Endothelial cell of umbilical vein (primary cell): ENCODE measurements at regions not wholly inside any gene's neighbourhood (a gene's known extent, or its start where the extent isn't known, plus 50 kb on each side); places are given as distances from the start of the nearest gene placed in this dataset.
"Not testable (repeated sequence)": the region's sequence is repeated elsewhere in the genome, so short reads cannot be mapped to it uniquely, and the experiment has no call there.

ENCODE experiments used
- BruUV-seq: library from RNA; stranded (reverse); fragments of 400-500 nt; replicated peaks from 2 replicates; lab custom pipeline; 2021; lab: Mats Ljungman, UMichigan
- CTCF ChIA-PET: fragments of 300-600, 350-600 bp; sonication (Branson Sonifier 250); formaldehyde crosslinking; loops from one replicate; lab custom pipeline; 2021; ENCODE audit warnings: antibody characterized with exemption, inconsistent platforms; lab: Charles Lee
- POLR2A ChIA-PET: fragments of 300-600, 350-600 bp; sonication (Branson Sonifier 250); formaldehyde crosslinking; loops from one replicate; lab custom pipeline; 2021; ENCODE audit warnings: antibody characterized with exemption, inconsistent platforms; lab: Charles Lee
- DNase-seq: peaks from one replicate; pipeline ENCODE4 v3.0.0-alpha.2; 2011; ENCODE audit warnings: low read depth, low spot score
- FAIRE-seq: peaks from 2 replicates; lab custom pipeline; 2011; peaks lifted over from hg19 to GRCh38; lab: Jason Lieb, UNC
- H2AFZ ChIP-seq: 2 replicates; pipeline ENCODE4 v1.6.0; 2012; ENCODE audit warnings: low read depth, low read length, control low read depth, inconsistent platforms
- H3K27ac ChIP-seq: 2 replicates; pipeline ENCODE4 v1.5.1; 2011; ENCODE audit warnings: low read depth, mild to moderate bottlenecking, control low read depth, low read length, moderate library complexity; ENCODE audit not compliant: insufficient read depth
- H3K27me3 ChIP-seq, 2 experiments: 2 replicates each; pipeline versions ENCODE4 v1.6.0 to v1.6.1; 2011; ENCODE audit warnings: low read length in 2 of 2, mixed read lengths in 1 of 2; ENCODE audit not compliant: control insufficient read depth in 2 of 2, insufficient read depth in 2 of 2
- H3K36me3 ChIP-seq, 2 experiments: 2 replicates in 1 of 2; 3 replicates in 1 of 2; pipeline ENCODE4 v1.5.1; 2011; ENCODE audit warnings: low read length in 2 of 2, mild to moderate bottlenecking in 1 of 2, moderate library complexity in 1 of 2; ENCODE audit not compliant: control insufficient read depth in 2 of 2, insufficient read depth in 2 of 2; ENCODE audit errors: extremely low read depth in 1 of 2
- H3K4me1 ChIP-seq: 3 replicates; pipeline ENCODE4 v1.5.1; 2011; ENCODE audit warnings: mild to moderate bottlenecking, low read length; ENCODE audit not compliant: control insufficient read depth, insufficient read depth; ENCODE audit errors: extremely low read depth
- H3K4me2 ChIP-seq: 2 replicates; pipeline ENCODE4 v1.6.1; 2011; ENCODE audit warnings: low read length, control low read depth, mixed read lengths; ENCODE audit not compliant: insufficient read depth
- H3K4me3 ChIP-seq, 3 experiments: fragments of 200-600 bp in 1 of 3; sonication (generic), shearing (Covaris generic) in 1 of 3; replicated peaks in 1 of 3; 2 replicates each; pipeline ENCODE4 v1.5.1; 2011 to 2016; ENCODE audit warnings: control low read depth in 3 of 3, low read length in 3 of 3, mild to moderate bottlenecking in 2 of 3, inconsistent platforms in 1 of 3, low read depth in 1 of 3, moderate library complexity in 1 of 3; ENCODE audit not compliant: insufficient read depth in 1 of 3
- H3K79me2 ChIP-seq: 2 replicates; pipeline ENCODE4 v1.6.0; 2012; ENCODE audit warnings: low read length, inconsistent platforms; ENCODE audit not compliant: control insufficient read depth, insufficient read depth
- H3K9ac ChIP-seq: replicated peaks from 2 replicates; pipeline ENCODE3; 2011; ENCODE audit warnings: low read length, control low read depth; ENCODE audit not compliant: insufficient read depth; ENCODE audit errors: extremely low read depth
- H3K9me1 ChIP-seq: replicated peaks from 3 replicates; pipeline ENCODE4 v1.6.0; 2011; ENCODE audit warnings: mild to moderate bottlenecking, low read length; ENCODE audit not compliant: control insufficient read depth, insufficient read depth; ENCODE audit errors: extremely low read depth
- H3K9me3 ChIP-seq: replicated peaks from 2 replicates; pipeline ENCODE4 v1.5.1; 2012; ENCODE audit warnings: low read length, inconsistent platforms; ENCODE audit not compliant: control insufficient read depth, insufficient read depth
- H4K20me1 ChIP-seq: replicated peaks from 2 replicates; pipeline ENCODE3; 2011; ENCODE audit warnings: mild to moderate bottlenecking, low read length; ENCODE audit not compliant: control insufficient read depth, insufficient read depth; ENCODE audit errors: extremely low read depth
- CTCF ChIP-seq, 2 donors: IDR thresholded peaks; 1 replicate in 1 of 2; 2 replicates in 1 of 2; pipeline ENCODE4 v1.5.1; 2011; ENCODE audit warnings: low read length in 2 of 2, mild to moderate bottlenecking in 2 of 2, moderate library complexity in 2 of 2, control low read depth in 1 of 2, inconsistent platforms in 1 of 2, low read depth in 1 of 2; ENCODE audit not compliant: insufficient read depth in 1 of 2; ENCODE audit errors: extremely low read depth in 1 of 2
- EZH2 ChIP-seq: IDR thresholded peaks from 2 replicates; pipeline ENCODE4 v1.6.1; 2012; ENCODE audit warnings: borderline replicate concordance, low read depth, mild to moderate bottlenecking, moderate library complexity, low read length, inconsistent platforms; ENCODE audit not compliant: severe bottlenecking
- FOS ChIP-seq: IDR thresholded peaks from 2 replicates; pipeline ENCODE4 v1.6.1; 2011; ENCODE audit warnings: mild to moderate bottlenecking, low read length, moderate library complexity, borderline replicate concordance; ENCODE audit not compliant: insufficient read depth
- GATA2 ChIP-seq: IDR thresholded peaks from 2 replicates; pipeline ENCODE4 v1.7.0; 2011; ENCODE audit warnings: low read depth, mild to moderate bottlenecking, moderate library complexity, mixed read lengths, low read length; ENCODE audit not compliant: insufficient read length, insufficient read depth
- JUN ChIP-seq: IDR thresholded peaks from 2 replicates; pipeline ENCODE4 v1.6.1; 2011; ENCODE audit warnings: borderline replicate concordance, low read depth; ENCODE audit not compliant: insufficient read length, insufficient read depth
- MAX ChIP-seq: IDR thresholded peaks from 2 replicates; pipeline ENCODE4 v1.6.1; 2011; ENCODE audit not compliant: insufficient read depth, insufficient read length
- MYC ChIP-seq: IDR thresholded peaks from one replicate; pipeline ENCODE4 v1.6.1; 2011; ENCODE audit warnings: mild to moderate bottlenecking, low read depth, low read length
- POLR2A ChIP-seq: IDR thresholded peaks from 2 replicates; pipeline ENCODE4 v1.6.1; 2012; ENCODE audit warnings: low read depth, mild to moderate bottlenecking, control low read depth, low read length
- POLR2AphosphoS5 ChIP-seq: IDR thresholded peaks from 2 replicates; pipeline ENCODE4 v1.6.1; 2012; ENCODE audit warnings: low read depth, mild to moderate bottlenecking, control low read depth, low read length, moderate library complexity; ENCODE audit not compliant: insufficient read depth
- dilution Hi-C: fragments of 300-500 bp; cut with MboI; formaldehyde crosslinking; loops from one replicate; pipeline ENCODE4 v1.15.0; 2019; ENCODE audit warnings: low sequenced_read_pairs; ENCODE audit not compliant: extremely low pct_ligation_motif_present
- intact Hi-C: fragments of 100-400 bp; cut with micrococcal nuclease; formaldehyde crosslinking; loops from one replicate; pipeline ENCODE4 v1.10.0; 2022

GRCh38 chr6:141752677-141753076, 380.0 kb upstream of the GJE1 start:
- Histone ChIP-seq H3K27ac (no peak overlapping the region), H3K4me1 (no peaks in the 10 kb centered on the region), H2AFZ (no peak overlapping the region), H3K4me2 (no peak overlapping the region), H3K9me3 (no peaks in the 10 kb centered on the region), H3K36me3 (no peaks in the 10 kb centered on the region), H3K4me3 (no peak overlapping the region), H3K9me1 (no peaks in the 10 kb centered on the region), H3K27me3 (no peaks in the 10 kb centered on the region), H3K9ac (no peak overlapping the region), H3K79me2 (no peaks in the 10 kb centered on the region), H4K20me1 (no peaks in the 10 kb centered on the region)
- ChIA-PET POLR2A (no interaction called here), CTCF (no interaction called here)
- intact Hi-C loops, result no loop called here
- TF ChIP-seq CTCF (IDR thresholded peaks at IDR 0.05; ENCODE audit: extremely low read depth in 1 of 2, insufficient read depth in 1 of 2, low read depth in 1 of 2, low read length in 2 of 2), result no peak
- TF ChIP-seq MYC, result no peak
- TF ChIP-seq POLR2AphosphoS5, result no peak
- no peak for TF ChIP-seq FOS
- no peak for TF ChIP-seq POLR2A
- TF ChIP-seq GATA2, result no peak
- no peak for TF ChIP-seq EZH2
- TF ChIP-seq JUN, result no peak
- TF ChIP-seq MAX, result no peak
- dilution Hi-C loops, result no loop called here
- no TSS peak for BruUV-seq
- DNase-seq (no peak), FAIRE-seq (no peak)

- H3K4me3 ChIP-seq, intact Hi-C loops, DNase-seq, dilution Hi-C loops, H3K27ac ChIP-seq, POLR2A ChIA-PET, H3K79me2 ChIP-seq, FAIRE-seq, CTCF ChIA-PET, H2AFZ ChIP-seq, H3K4me2 ChIP-seq, H3K9me3 ChIP-seq, H3K9ac ChIP-seq, BruUV-seq, H3K4me1 ChIP-seq, H3K9me1 ChIP-seq, H4K20me1 ChIP-seq, H3K36me3 ChIP-seq, H3K27me3 ChIP-seq: not testable (repeated sequence)
Observed at GRCh38 chr6:141746324-141746723, 386.4 kb upstream of the GJE1 start.
